MCF 10A (cell line): ENCODE measurements at regions not wholly inside any gene's neighbourhood (a gene's known extent, or its start where the extent isn't known, plus 50 kb on each side); places are given as distances from the start of the nearest gene placed in this dataset.
A peak's percentile ranks its signal among the peaks of the same experiment; 100 is the strongest.

Experiments used
- BruUV-seq: library from RNA; stranded (reverse); fragments of 400-500 nt; replicated peaks from 2 replicates; lab custom pipeline; 2021; lab: Mats Ljungman, UMichigan
- CTCF ChIA-PET: fragments of 300-600 bp; sonication (Branson Sonifier 250); formaldehyde crosslinking; extraction: SDS; loops from one replicate; lab custom pipeline; 2021; ENCODE audit warnings: antibody characterized with exemption, inconsistent platforms; lab: Yijun Ruan, JAX
- POLR2A ChIA-PET: fragments of 300-600, 350-650 bp; sonication (Branson Sonifier 250); formaldehyde crosslinking; extraction: SDS; loops from one replicate; lab custom pipeline; 2020; ENCODE audit warnings: antibody characterized with exemption, inconsistent platforms; lab: Yijun Ruan, JAX
- DNase-seq: peaks from one replicate; pipeline ENCODE4 v3.0.0-alpha.2; 2018; ENCODE audit not compliant: unreplicated experiment
- H3K27ac Mint-ChIP-seq: one replicate; pipeline ENCODE4 v1.8.0; 2022; ENCODE audit warnings: mild to moderate bottlenecking, low read depth, mixed read lengths; ENCODE audit not compliant: unreplicated experiment
- H3K27me3 Mint-ChIP-seq: one replicate; pipeline ENCODE4 v1.8.0; 2022; ENCODE audit warnings: mixed read lengths; ENCODE audit not compliant: insufficient read depth, unreplicated experiment
- H3K36me3 Mint-ChIP-seq: one replicate; pipeline ENCODE4 v1.8.0; 2022; ENCODE audit warnings: mild to moderate bottlenecking, moderate library complexity, mixed read lengths; ENCODE audit not compliant: insufficient read depth, unreplicated experiment
- H3K4me1 Mint-ChIP-seq: one replicate; pipeline ENCODE4 v1.8.0; 2022; ENCODE audit warnings: mixed read lengths; ENCODE audit not compliant: insufficient read depth, unreplicated experiment
- H3K4me3 Mint-ChIP-seq: one replicate; pipeline ENCODE4 v1.8.0; 2022; ENCODE audit warnings: mild to moderate bottlenecking, moderate library complexity, mixed read lengths; ENCODE audit not compliant: unreplicated experiment
- H3K9me3 Mint-ChIP-seq: one replicate; pipeline ENCODE4 v1.8.0; 2022; ENCODE audit warnings: mixed read lengths; ENCODE audit not compliant: unreplicated experiment
- CTCF ChIP-seq: fragments of 200-600 bp; IDR thresholded peaks from one replicate; pipeline ENCODE4 v1.8.0; 2022; ENCODE audit warnings: antibody characterized with exemption, mild to moderate bottlenecking; ENCODE audit not compliant: unreplicated experiment
- intact Hi-C: fragments of 100-400 bp; cut with micrococcal nuclease; formaldehyde crosslinking; loops from 2 replicates; pipeline ENCODE4 v1.14.1; 2022

DNA sequence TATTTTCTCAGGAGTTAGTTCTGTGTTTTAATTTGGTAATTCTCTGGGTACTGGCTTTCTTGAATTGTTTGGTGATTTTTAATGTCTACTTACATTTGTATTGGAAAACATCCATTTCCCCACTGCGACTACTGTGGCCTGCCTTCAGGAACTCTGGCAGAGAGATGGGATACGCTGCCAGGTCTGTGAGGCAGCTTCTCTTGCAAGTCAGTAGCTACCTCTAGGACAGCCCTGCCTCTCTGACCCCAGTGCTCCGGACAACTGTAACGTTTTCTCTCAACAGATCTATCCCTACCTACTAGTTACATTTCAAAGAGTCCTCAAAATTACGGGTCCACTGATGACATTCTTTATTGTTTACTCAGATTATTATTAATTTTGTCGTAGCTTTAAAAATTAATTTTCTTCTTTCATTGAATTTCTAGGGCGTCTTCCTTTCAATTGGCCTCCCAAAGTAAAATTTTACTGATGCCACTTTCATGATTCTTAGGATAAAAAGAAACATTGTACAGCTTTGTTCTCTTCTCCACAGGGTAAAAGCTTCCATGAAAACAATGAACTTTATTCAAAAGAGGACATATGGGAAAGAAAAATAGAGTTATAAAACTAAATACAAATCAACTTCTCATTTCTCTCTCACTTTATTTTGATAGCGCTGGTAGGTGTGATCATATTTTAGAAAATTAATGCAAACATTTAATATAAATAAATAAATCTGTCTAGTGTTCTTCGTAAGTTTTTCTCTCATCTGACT, 123.2 kb upstream of the GOLGA8J start:
- H3K4me1 Mint-ChIP-seq: no peaks in the 10 kb centered on the region
- intact Hi-C loops: no loop called here
- no peak overlapping the region for H3K4me3 Mint-ChIP-seq
- ChIA-PET CTCF (interaction anchor here (0.9 kb wide), 1 partner anchor 13 kb away, joined by 4 read pairs; no protein-coding TSS in a partner anchor), POLR2A (no interaction called here)
- H3K36me3 Mint-ChIP-seq: no peaks in the 10 kb centered on the region
- H3K27ac Mint-ChIP-seq: no peak overlapping the region
- H3K9me3 Mint-ChIP-seq: no peaks in the 10 kb centered on the region
- DNase-seq: no peak
- no peaks in the 10 kb centered on the region for H3K27me3 Mint-ChIP-seq
- no peak for TF ChIP-seq CTCF
- no TSS peak for BruUV-seq

DNA sequence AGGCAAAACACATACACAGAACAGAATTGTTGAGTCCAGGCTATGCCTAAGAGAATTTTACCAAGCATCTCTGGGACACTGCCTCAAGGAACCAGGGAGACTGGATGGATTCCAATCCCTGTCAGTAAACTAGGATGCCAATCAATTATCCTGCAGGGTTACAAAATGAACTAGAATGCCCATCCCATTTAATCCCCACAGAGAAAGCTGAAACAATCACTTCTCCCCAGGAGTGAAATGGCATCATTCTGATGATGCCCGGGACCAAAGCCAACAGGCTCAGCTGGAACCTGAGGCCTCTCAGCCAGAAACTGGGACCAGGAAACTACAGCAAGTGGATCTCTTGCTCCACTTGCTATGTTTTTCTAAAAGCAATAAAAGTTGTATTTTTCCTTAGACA, 130.0 kb upstream of the TJP1 start:
- intact Hi-C loops: no loop called here
- Mint-ChIP-seq H3K27me3 (no peaks in the 10 kb centered on the region), H3K9me3 (no peaks in the 10 kb centered on the region), H3K27ac (no peak overlapping the region), H3K4me1 (no peaks in the 10 kb centered on the region), H3K36me3 (no peaks in the 10 kb centered on the region), H3K4me3 (no peak overlapping the region)
- no peak for TF ChIP-seq CTCF
- CTCF ChIA-PET: no interaction called here
- POLR2A ChIA-PET: interaction anchor here (0.7 to 1.0 kb wide), 4 partner anchors 9 to 132 kb away, joined by 3 read pairs; no protein-coding TSS in a partner anchor
- BruUV-seq: no TSS peak
- peak; percentile 55 for DNase-seq

- intact Hi-C loops: no loop called here
- CTCF ChIA-PET: interaction anchor here (1.1 kb wide), 1 partner anchor 125 kb away, joined by 3 read pairs; no protein-coding TSS in a partner anchor
- POLR2A ChIA-PET: interaction anchor here (0.9 to 2.6 kb wide), 4 partner anchors 10 to 123 kb away, joined by 3 to 20 read pairs (median 4); no protein-coding TSS in a partner anchor
- no TSS peak for BruUV-seq
- Mint-ChIP-seq H3K4me3 (no peak overlapping the region), H3K9me3 (no peaks in the 10 kb centered on the region), H3K4me1 (peaks cover 15% of the 10 kb centered on the region), H3K27ac (peak overlapping the region; percentile 69), H3K27me3 (no peaks in the 10 kb centered on the region), H3K36me3 (no peaks in the 10 kb centered on the region)
- no peak for TF ChIP-seq CTCF
- peak; percentile 33 for DNase-seq
Measured at GRCh38 chr15:29945943-29946596, 123.8 kb upstream of the TJP1 start.

DNA sequence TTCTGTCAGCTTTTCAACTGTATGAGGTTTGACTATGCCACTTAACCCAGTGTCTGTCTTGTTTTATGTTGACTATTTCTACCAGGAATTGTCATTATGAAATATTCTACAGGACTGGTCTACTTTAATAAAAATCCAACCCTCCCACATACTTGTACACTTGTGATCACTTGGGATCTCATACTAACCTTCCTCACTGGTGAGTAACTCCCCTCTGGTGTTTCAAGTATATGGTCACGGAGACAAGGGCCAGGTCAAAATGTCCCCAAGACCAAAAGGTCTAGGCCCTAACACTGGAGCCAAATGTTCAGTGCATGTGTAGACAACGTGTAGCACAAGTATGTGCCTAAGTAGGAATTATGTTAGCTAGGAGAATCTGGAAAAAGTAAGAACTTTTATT, 122.7 kb upstream of the TJP1 start:
- no peak for TF ChIP-seq CTCF
- Mint-ChIP-seq H3K4me3 (no peak overlapping the region), H3K27me3 (no peaks in the 10 kb centered on the region), H3K36me3 (no peaks in the 10 kb centered on the region), H3K4me1 (peaks cover 15% of the 10 kb centered on the region), H3K9me3 (no peaks in the 10 kb centered on the region), H3K27ac (peak overlapping the region; percentile 69)
- ChIA-PET POLR2A (interaction anchor here (0.7 to 2.6 kb wide), 3 partner anchors 9 to 21 kb away, joined by 4 to 20 read pairs (median 6); no protein-coding TSS in a partner anchor), CTCF (interaction anchor here (0.6 to 1.1 kb wide), 2 partner anchors 124 to 984 kb away, joined by 3 read pairs; no protein-coding TSS in a partner anchor)
- no TSS peak for BruUV-seq
- no peak for DNase-seq
- intact Hi-C loops: no loop called here
